NCI-H345 (cell line): ENCODE measurements at regions not wholly inside any gene's neighbourhood (a gene's known extent, or its start where the extent isn't known, plus 50 kb on each side); places are given as distances from the start of the nearest gene placed in this dataset.

Experiments used
- DNase-seq: peaks from one replicate; lab custom pipeline; 2025; lab: John Stamatoyannopoulos, UW

- no peak for DNase-seq
Measured at GRCh38 chr5:2335733-2336515, 415.6 kb downstream of the IRX2 start.

- no peak for DNase-seq
Measured at GRCh38 chr5:2335125-2335732, 416.2 kb downstream of the IRX2 start.

GRCh38 chr5:2334719-2335118 lies 416.8 kb downstream of the IRX2 start:
- no peak for DNase-seq

- no peak for DNase-seq
Measured at GRCh38 chr5:2333291-2333690, 418.2 kb downstream of the IRX2 start.

- no peak for DNase-seq
Measured at GRCh38 chr5:2332521-2332920, 419.0 kb downstream of the IRX2 start.

- DNase-seq: no peak
Measured at GRCh38 chr5:2330325-2331130, 420.9 kb downstream of the IRX2 start.

GRCh38 chr5:2329741-2330140 lies 421.7 kb downstream of the IRX2 start:
- DNase-seq: no peak

- no peak for DNase-seq
Measured at GRCh38 chr5:2326601-2327000, 424.9 kb downstream of the IRX2 start.

GRCh38 chr5:2324788-2325187 lies 426.7 kb downstream of the IRX2 start:
- DNase-seq: no peak

- DNase-seq: no peak
Measured at GRCh38 chr5:2320611-2321010, 430.9 kb downstream of the IRX2 start.

GRCh38 chr5:2317540-2317939 lies 433.9 kb downstream of the IRX2 start:
- no peak for DNase-seq

GRCh38 chr5:2311851-2312250 lies 429.1 kb upstream of the IRX4 start:
- no peak for DNase-seq

GRCh38 chr5:2310946-2311345 lies 428.2 kb upstream of the IRX4 start:
- DNase-seq: no peak

GRCh38 chr5:2307631-2308030 lies 424.9 kb upstream of the IRX4 start:
- DNase-seq: no peak

- DNase-seq: no peak
Measured at GRCh38 chr5:2306711-2307110, 424.0 kb upstream of the IRX4 start.

- no peak for DNase-seq
Measured at GRCh38 chr5:2303431-2304100, 420.8 kb upstream of the IRX4 start.

GRCh38 chr5:2302169-2302568 lies 419.4 kb upstream of the IRX4 start:
- peak; percentile 5 for DNase-seq

GRCh38 chr5:2300861-2301574 lies 418.3 kb upstream of the IRX4 start:
- DNase-seq: no peak

GRCh38 chr5:2300421-2300820 lies 417.7 kb upstream of the IRX4 start:
- no peak for DNase-seq

GRCh38 chr5:2299388-2300220 lies 416.9 kb upstream of the IRX4 start:
- DNase-seq: no peak

- peak; percentile 4 for DNase-seq
Measured at GRCh38 chr5:2298781-2299180, 416.1 kb upstream of the IRX4 start.
